ENCODE measurements at regions not wholly inside any gene's neighbourhood (a gene's known extent, or its start where the extent isn't known, plus 50 kb on each side); places are given as distances from the start of the nearest gene placed in this dataset.

GRCh38 chr5:88396000-88396535 lies 127.4 kb upstream of the TMEM161B start:
- Histone ChIP-seq H3K27ac (no peak overlapping the region), H3K27me3 (no peaks in the 10 kb centered on the region), H3K36me3 (no peaks in the 10 kb centered on the region), H3K4me1 (no peaks in the 10 kb centered on the region), H3K4me3 (no peak overlapping the region), H3K9me3 (no peaks in the 10 kb centered on the region)
- intact Hi-C loops (cut with DNase I) = no loop called here
- no peak for TF ChIP-seq CTCF (IDR thresholded peaks at IDR 0.05)
- DNase-seq (ENCODE audit: low spot score in 2 of 2) = no peak

- H3K4me3 ChIP-seq = no peak overlapping the region
- no peak overlapping the region for H3K27ac ChIP-seq
- H3K4me1 ChIP-seq = no peaks in the 10 kb centered on the region
- no peaks in the 10 kb centered on the region for H3K27me3 ChIP-seq
- intact Hi-C loops (cut with DNase I) = no loop called here
- H3K36me3 ChIP-seq = no peaks in the 10 kb centered on the region
- no peak for DNase-seq (ENCODE audit: low spot score in 2 of 2)
- H3K9me3 ChIP-seq = no peaks in the 10 kb centered on the region
- no peak for TF ChIP-seq CTCF (IDR thresholded peaks at IDR 0.05)
Observed at GRCh38 chr5:88395264-88395663, 126.6 kb upstream of the TMEM161B start.

GRCh38 chr5:88394536-88395175 lies 126.0 kb upstream of the TMEM161B start:
- no peak for TF ChIP-seq CTCF (IDR thresholded peaks at IDR 0.05)
- Histone ChIP-seq H3K36me3 (no peaks in the 10 kb centered on the region), H3K9me3 (no peaks in the 10 kb centered on the region), H3K4me3 (no peak overlapping the region), H3K4me1 (no peaks in the 10 kb centered on the region), H3K27ac (no peak overlapping the region), H3K27me3 (no peaks in the 10 kb centered on the region)
- intact Hi-C loops (cut with DNase I) = no loop called here
- DNase-seq (ENCODE audit: low spot score in 2 of 2) = no peak

GRCh38 chr5:88393716-88394535 lies 125.3 kb upstream of the TMEM161B start:
- intact Hi-C loops (cut with DNase I) = no loop called here
- Histone ChIP-seq H3K9me3 (no peaks in the 10 kb centered on the region), H3K4me1 (no peaks in the 10 kb centered on the region), H3K36me3 (no peaks in the 10 kb centered on the region), H3K27me3 (no peaks in the 10 kb centered on the region), H3K27ac (no peak overlapping the region), H3K4me3 (no peak overlapping the region)
- no peak for TF ChIP-seq CTCF (IDR thresholded peaks at IDR 0.05)
- no peak for DNase-seq (ENCODE audit: low spot score in 2 of 2)

GRCh38 chr5:88393042-88393441 lies 124.4 kb upstream of the TMEM161B start:
- no peak for TF ChIP-seq CTCF (IDR thresholded peaks at IDR 0.05)
- H3K27me3 ChIP-seq = no peaks in the 10 kb centered on the region
- H3K4me3 ChIP-seq = no peak overlapping the region
- intact Hi-C loops (cut with DNase I) = no loop called here
- DNase-seq (ENCODE audit: low spot score in 2 of 2) = no peak
- H3K36me3 ChIP-seq = no peaks in the 10 kb centered on the region
- no peaks in the 10 kb centered on the region for H3K9me3 ChIP-seq
- H3K27ac ChIP-seq = no peak overlapping the region
- H3K4me1 ChIP-seq = no peaks in the 10 kb centered on the region

All from ascending aorta (tissue), 2 donors.